ENCODE measurements at regions not wholly inside any gene's neighbourhood (a gene's known extent, or its start where the extent isn't known, plus 50 kb on each side); places are given as distances from the start of the nearest gene placed in this dataset.

DNA sequence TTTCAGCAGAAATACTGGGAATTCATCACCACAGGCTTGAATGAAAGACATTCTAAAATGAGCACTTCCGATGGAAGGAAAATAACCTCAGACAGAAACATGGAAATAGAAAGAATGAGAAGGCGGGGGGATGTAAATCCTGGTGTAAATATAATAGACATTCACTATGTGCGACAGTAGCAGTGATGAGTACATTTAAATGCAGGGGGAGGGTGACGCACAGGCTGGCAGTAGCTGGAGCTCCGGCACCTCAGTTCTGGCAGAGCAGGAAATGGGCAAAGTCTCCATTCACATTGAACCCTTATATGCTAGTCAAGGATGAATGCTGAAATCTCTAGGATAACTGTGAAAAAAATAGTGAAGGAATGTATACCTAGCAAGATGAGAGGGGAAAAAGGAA lies 172.7 kb upstream of the C14orf180 start:
- H3K27me3 ChIP-seq (ENCODE audit: insufficient read depth) = no peaks in the 10 kb centered on the region
- H3K79me2 ChIP-seq (ENCODE audit: insufficient read depth) = no peaks in the 10 kb centered on the region
- H3K4me1 ChIP-seq (ENCODE audit: control insufficient read depth in 1 of 2, insufficient read depth in 2 of 2, low read depth in 1 of 2, low read length in 1 of 2) = no peaks in the 10 kb centered on the region
- DNase-seq = no peak
- H3K4me2 ChIP-seq = no peak overlapping the region
- H3K27ac ChIP-seq (ENCODE audit: low read depth in 2 of 2, low read length in 1 of 2) = no peak overlapping the region
- H3K9me3 ChIP-seq = no peaks in the 10 kb centered on the region
- H4K20me1 ChIP-seq (ENCODE audit: insufficient read depth) = no peaks in the 10 kb centered on the region
- no peak overlapping the region for H2AFZ ChIP-seq (ENCODE audit: low read depth)
- no peak overlapping the region for H3K9ac ChIP-seq
- no peaks in the 10 kb centered on the region for H3K9me2 ChIP-seq
- 64% methylated on average over 5 of the region's 5 CpGs for WGBS (ENCODE audit: low lambda C conversion rate)
- ChIA-PET POLR2A (no interaction called here), CTCF (no interaction called here)
- TF ChIP-seq RFX5 (IDR thresholded peaks at IDR 0.05; ENCODE audit: low read length) (no peak), RXRA (IDR thresholded peaks at IDR 0.05; ENCODE audit: borderline replicate concordance, low read depth) (no peak), TEAD4 (IDR thresholded peaks at IDR 0.05; ENCODE audit: borderline replicate concordance, insufficient read depth) (no peak), FOXM1 (IDR thresholded peaks at IDR 0.05; ENCODE audit: low read depth) (no peak), GABPA (IDR thresholded peaks at IDR 0.05; ENCODE audit: low read depth) (no peak), TCF12 (IDR thresholded peaks at IDR 0.05) (no peak)
- H3K4me3 ChIP-seq (ENCODE audit: low read depth in 2 of 2, low read length in 1 of 2) = no peak overlapping the region
- H3K36me3 ChIP-seq (replicated peaks in 1 of 2; ENCODE audit: control insufficient read depth in 1 of 2, insufficient read depth in 2 of 2, low read length in 1 of 2) = no peaks in the 10 kb centered on the region
- H3F3A ChIP-seq (replicated peaks; ENCODE audit: insufficient read depth) = no peaks in the 10 kb centered on the region

DNA sequence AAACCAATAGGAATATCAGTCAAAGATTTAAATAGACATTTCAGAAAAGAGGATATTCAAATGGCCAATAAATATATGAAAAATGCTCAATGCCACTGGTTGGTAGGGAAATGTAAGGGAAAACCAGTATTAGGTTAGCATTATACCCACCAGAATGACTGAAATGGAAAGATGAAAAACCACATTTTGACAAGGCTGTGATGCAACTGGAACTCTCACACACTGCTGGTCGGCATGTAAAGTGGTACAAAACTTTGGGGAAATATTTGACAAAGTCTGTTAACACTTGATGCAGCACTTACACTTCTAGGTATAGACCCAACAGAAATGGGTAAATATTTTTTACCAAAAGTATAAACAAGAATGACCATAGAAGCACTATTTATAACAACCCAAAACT lies 163.2 kb upstream of the C14orf180 start:
- no peak for DNase-seq
- no peak overlapping the region for H3K4me2 ChIP-seq
- WGBS (ENCODE audit: low lambda C conversion rate) = 7% methylated on average over 1 of the region's 1 CpG
- TF ChIP-seq GATA2 (CRISPR knock-in tag; IDR thresholded peaks at IDR 0.05) (no peak), EZH2phosphoT487 (IDR thresholded peaks at IDR 0.05; ENCODE audit: borderline replicate concordance, low read depth) (no peak), MXI1 (IDR thresholded peaks at IDR 0.05; ENCODE audit: low read depth, low read length) (no peak), POLR2AphosphoS5 (IDR thresholded peaks at IDR 0.05; ENCODE audit: low read depth, low read length) (no peak), TCF12 (IDR thresholded peaks at IDR 0.05) (no peak), ELF1 (IDR thresholded peaks at IDR 0.05) (no peak), CTCF (IDR thresholded peaks at IDR 0.05) (no peak), RXRA (IDR thresholded peaks at IDR 0.05; ENCODE audit: borderline replicate concordance, low read depth) (no peak), RAD21 (IDR thresholded peaks at IDR 0.05; ENCODE audit: low read length) (no peak), YY1 (IDR thresholded peaks at IDR 0.05; ENCODE audit: low read depth) (no peak), TEAD4 (IDR thresholded peaks at IDR 0.05; ENCODE audit: borderline replicate concordance, insufficient read depth) (no peak), RCOR1 (IDR thresholded peaks at IDR 0.05; ENCODE audit: low read length) (no peak), EP300 (IDR thresholded peaks at IDR 0.05; ENCODE audit: borderline replicate concordance in 1 of 2, low read depth in 1 of 2, low read length in 1 of 2) (no peak), FOXM1 (IDR thresholded peaks at IDR 0.05; ENCODE audit: low read depth) (no peak)
- TF ChIP-seq, protein P1, sequence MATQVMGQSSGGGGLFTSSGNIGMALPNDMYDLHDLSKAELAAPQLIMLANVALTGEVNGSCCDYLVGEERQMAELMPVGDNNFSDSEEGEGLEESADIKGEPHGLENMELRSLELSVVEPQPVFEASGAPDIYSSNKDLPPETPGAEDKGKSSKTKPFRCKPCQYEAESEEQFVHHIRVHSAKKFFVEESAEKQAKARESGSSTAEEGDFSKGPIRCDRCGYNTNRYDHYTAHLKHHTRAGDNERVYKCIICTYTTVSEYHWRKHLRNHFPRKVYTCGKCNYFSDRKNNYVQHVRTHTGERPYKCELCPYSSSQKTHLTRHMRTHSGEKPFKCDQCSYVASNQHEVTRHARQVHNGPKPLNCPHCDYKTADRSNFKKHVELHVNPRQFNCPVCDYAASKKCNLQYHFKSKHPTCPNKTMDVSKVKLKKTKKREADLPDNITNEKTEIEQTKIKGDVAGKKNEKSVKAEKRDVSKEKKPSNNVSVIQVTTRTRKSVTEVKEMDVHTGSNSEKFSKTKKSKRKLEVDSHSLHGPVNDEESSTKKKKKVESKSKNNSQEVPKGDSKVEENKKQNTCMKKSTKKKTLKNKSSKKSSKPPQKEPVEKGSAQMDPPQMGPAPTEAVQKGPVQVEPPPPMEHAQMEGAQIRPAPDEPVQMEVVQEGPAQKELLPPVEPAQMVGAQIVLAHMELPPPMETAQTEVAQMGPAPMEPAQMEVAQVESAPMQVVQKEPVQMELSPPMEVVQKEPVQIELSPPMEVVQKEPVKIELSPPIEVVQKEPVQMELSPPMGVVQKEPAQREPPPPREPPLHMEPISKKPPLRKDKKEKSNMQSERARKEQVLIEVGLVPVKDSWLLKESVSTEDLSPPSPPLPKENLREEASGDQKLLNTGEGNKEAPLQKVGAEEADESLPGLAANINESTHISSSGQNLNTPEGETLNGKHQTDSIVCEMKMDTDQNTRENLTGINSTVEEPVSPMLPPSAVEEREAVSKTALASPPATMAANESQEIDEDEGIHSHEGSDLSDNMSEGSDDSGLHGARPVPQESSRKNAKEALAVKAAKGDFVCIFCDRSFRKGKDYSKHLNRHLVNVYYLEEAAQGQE (IDR thresholded peaks at IDR 0.05; ENCODE audit: low read depth, low read length) = no peak
- TF ChIP-seq, protein P2, sequence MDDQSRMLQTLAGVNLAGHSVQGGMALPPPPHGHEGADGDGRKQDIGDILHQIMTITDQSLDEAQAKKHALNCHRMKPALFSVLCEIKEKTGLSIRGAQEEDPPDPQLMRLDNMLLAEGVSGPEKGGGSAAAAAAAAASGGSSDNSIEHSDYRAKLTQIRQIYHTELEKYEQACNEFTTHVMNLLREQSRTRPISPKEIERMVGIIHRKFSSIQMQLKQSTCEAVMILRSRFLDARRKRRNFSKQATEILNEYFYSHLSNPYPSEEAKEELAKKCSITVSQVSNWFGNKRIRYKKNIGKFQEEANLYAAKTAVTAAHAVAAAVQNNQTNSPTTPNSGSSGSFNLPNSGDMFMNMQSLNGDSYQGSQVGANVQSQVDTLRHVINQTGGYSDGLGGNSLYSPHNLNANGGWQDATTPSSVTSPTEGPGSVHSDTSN (IDR thresholded peaks at IDR 0.05) = no peak
- TF ChIP-seq, protein P3, sequence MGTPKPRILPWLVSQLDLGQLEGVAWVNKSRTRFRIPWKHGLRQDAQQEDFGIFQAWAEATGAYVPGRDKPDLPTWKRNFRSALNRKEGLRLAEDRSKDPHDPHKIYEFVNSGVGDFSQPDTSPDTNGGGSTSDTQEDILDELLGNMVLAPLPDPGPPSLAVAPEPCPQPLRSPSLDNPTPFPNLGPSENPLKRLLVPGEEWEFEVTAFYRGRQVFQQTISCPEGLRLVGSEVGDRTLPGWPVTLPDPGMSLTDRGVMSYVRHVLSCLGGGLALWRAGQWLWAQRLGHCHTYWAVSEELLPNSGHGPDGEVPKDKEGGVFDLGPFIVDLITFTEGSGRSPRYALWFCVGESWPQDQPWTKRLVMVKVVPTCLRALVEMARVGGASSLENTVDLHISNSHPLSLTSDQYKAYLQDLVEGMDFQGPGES (IDR thresholded peaks at IDR 0.05; ENCODE audit: low read depth, low read length) = no peak
- no peaks in the 10 kb centered on the region for H3K9me2 ChIP-seq
- H3K36me3 ChIP-seq (replicated peaks in 1 of 2; ENCODE audit: control insufficient read depth in 1 of 2, insufficient read depth in 2 of 2, low read length in 1 of 2) = no peaks in the 10 kb centered on the region
- H3K27me3 ChIP-seq (ENCODE audit: insufficient read depth) = no peaks in the 10 kb centered on the region
- H3K79me2 ChIP-seq (ENCODE audit: insufficient read depth) = no peaks in the 10 kb centered on the region
- H3K27ac ChIP-seq (ENCODE audit: low read depth in 2 of 2, low read length in 1 of 2) = no peak overlapping the region
- peaks cover 0 to 5% of the 10 kb centered on the region in 2 experiments; a peak in 2 of 4 replicates for H3K4me1 ChIP-seq (ENCODE audit: control insufficient read depth in 1 of 2, insufficient read depth in 2 of 2, low read depth in 1 of 2, low read length in 1 of 2)
- H2AFZ ChIP-seq (ENCODE audit: low read depth) = no peak overlapping the region
- ChIA-PET CTCF (no interaction called here), POLR2A (no interaction called here)
- no peak overlapping the region for H3K4me3 ChIP-seq (ENCODE audit: low read depth in 2 of 2, low read length in 1 of 2)
- H4K20me1 ChIP-seq (ENCODE audit: insufficient read depth) = no peaks in the 10 kb centered on the region
- no peak overlapping the region for H3K9ac ChIP-seq
- no peaks in the 10 kb centered on the region for H3K9me3 ChIP-seq
- no peaks in the 10 kb centered on the region for H3F3A ChIP-seq (replicated peaks; ENCODE audit: insufficient read depth)

All from SK-N-SH (cell line).